GM12875 (cell line): ENCODE measurements at regions not wholly inside any gene's neighbourhood (a gene's known extent, or its start where the extent isn't known, plus 50 kb on each side); places are given as distances from the start of the nearest gene placed in this dataset.

Experiments used
- H3K4me3 ChIP-seq: one replicate; pipeline ENCODE4 v1.5.1; 2011; ENCODE audit warnings: low read depth, low read length, control low read depth
- CTCF ChIP-seq: IDR thresholded peaks from 2 replicates; pipeline ENCODE4 v1.5.1; 2011; ENCODE audit warnings: low read depth, mild to moderate bottlenecking, control low read depth, inconsistent platforms, low read length, moderate library complexity, borderline replicate concordance; ENCODE audit not compliant: insufficient read depth

DNA sequence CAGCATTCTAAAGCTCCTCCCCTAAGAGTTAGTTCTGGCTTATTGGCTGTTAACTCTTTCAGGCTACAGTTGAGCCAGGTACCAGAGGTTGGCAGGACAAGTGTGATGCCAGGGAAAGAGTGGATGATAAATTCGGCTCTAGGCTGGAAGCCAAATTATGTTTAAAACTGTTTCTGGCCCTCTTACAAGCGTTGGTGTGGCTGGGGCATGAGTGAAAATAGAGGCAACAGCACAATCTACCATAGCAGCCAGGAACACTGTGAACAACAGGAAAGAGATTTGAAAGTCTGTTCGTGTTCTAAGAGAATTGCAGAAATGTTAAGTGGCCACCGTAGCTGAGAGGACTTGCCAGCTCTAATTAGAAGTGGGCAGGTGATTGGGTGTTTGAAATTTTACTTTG lies 84.2 kb downstream of the CDC7 start:
- H3K4me3 ChIP-seq = no peak overlapping the region
- no peak for TF ChIP-seq CTCF

DNA sequence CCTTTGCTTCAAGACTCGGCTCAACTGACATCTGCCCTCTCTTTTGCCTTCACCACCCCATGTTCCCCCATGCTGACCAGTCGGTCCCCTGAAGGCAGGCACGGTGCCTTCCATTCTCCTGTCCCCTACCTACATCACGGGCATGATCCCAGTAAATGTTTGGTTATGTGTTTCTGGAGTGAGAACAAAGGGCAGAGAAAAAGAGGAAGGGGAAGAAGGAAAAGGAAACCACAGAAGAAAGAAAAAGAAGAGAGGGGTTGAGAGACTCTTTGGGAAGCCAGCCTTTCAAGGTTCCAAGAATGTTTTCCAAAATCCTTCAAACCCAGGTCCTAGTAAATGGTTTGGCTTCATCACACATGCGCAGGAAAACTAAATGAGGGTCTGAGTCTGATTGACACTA lies 84.9 kb downstream of the CDC7 start:
- TF ChIP-seq CTCF = no peak
- H3K4me3 ChIP-seq = no peak overlapping the region

- no peak for TF ChIP-seq CTCF
- H3K4me3 ChIP-seq = no peak overlapping the region
These were observed 85.3 kb downstream of the CDC7 start for GRCh38 chr1:91585982-91586381.

GRCh38 chr1:91589437-91589836 lies 88.8 kb downstream of the CDC7 start:
- TF ChIP-seq CTCF = no peak
- no peak overlapping the region for H3K4me3 ChIP-seq

DNA sequence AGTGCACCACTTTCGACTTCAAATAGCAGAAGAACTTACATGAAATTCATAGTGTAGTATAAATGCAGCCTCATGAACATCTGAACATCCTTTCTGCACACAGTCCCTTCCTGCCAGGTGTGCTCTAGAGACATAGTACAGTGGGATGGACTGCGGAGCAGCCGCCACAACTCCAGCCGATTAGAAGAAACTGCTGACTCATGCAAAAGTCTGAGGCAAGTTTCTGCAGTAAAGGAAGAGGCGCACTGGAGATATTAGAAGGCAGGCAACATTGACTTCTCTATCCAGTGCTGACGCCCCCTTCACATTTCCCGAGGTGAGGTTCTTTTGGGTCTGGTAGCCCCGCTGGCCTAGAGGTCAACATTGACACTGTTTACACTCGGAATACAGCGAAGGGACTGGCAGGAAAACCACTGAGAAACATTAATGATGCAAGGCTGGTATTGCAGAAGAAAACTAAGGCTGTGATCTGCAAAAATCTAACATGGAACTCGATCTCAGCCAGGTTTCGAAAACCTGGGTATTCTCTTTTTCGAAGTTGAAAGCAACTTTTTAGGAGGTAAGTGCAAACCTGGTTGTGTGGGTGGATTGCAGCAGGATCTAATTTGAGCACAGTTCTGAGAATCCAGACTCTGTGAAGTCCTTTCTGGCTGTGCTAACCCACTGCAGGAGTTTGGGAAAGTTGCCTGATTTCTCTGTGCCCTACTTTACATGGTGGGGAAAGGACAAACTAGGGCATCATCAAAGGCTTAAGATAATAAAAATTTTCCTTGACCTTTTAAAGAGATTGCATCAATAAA lies 90.7 kb downstream of the CDC7 start:
- H3K4me3 ChIP-seq = no peak overlapping the region
- no peak for TF ChIP-seq CTCF

GRCh38 chr1:91592716-91593477 lies 92.2 kb downstream of the CDC7 start:
- TF ChIP-seq CTCF = no peak
- no peak overlapping the region for H3K4me3 ChIP-seq
